ENCODE measurements at regions not wholly inside any gene's neighbourhood (a gene's known extent, or its start where the extent isn't known, plus 50 kb on each side); places are given as distances from the start of the nearest gene placed in this dataset.

- DNase-seq, result no peak
These were observed 146.8 kb upstream of the GSE1 start for GRCh38 chr16:85466304-85466700.

GRCh38 chr16:85466989-85467388, 146.1 kb upstream of the GSE1 start:
- no peak for DNase-seq

GRCh38 chr16:85469929-85470590, 143.1 kb upstream of the GSE1 start:
- DNase-seq, result no peak

GRCh38 chr16:85470873-85471272, 142.2 kb upstream of the GSE1 start:
- DNase-seq, result no peak

- DNase-seq, result no peak
These were observed 141.4 kb upstream of the GSE1 start for GRCh38 chr16:85471469-85472431.

GRCh38 chr16:85472514-85472913, 140.6 kb upstream of the GSE1 start:
- DNase-seq, result no peak

- no peak for DNase-seq
These were observed 139.8 kb upstream of the GSE1 start for GRCh38 chr16:85473323-85473722.

GRCh38 chr16:85473909-85474620, 139.1 kb upstream of the GSE1 start:
- no peak for DNase-seq

GRCh38 chr16:85474621-85475217, 138.4 kb upstream of the GSE1 start:
- DNase-seq, result no peak

GRCh38 chr16:85475233-85475632, 137.9 kb upstream of the GSE1 start:
- DNase-seq, result no peak

- no peak for DNase-seq
These were observed 137.3 kb upstream of the GSE1 start for GRCh38 chr16:85475691-85476300.

- no peak for DNase-seq
These were observed 136.7 kb upstream of the GSE1 start for GRCh38 chr16:85476389-85476788.

GRCh38 chr16:85477801-85478363, 135.2 kb upstream of the GSE1 start:
- DNase-seq, result no peak

- peak; percentile 9 for DNase-seq
These were observed 133.0 kb upstream of the GSE1 start for GRCh38 chr16:85479972-85480726.

GRCh38 chr16:85480727-85481101, 132.4 kb upstream of the GSE1 start:
- DNase-seq, result no peak

GRCh38 chr16:85481206-85481605, 131.9 kb upstream of the GSE1 start:
- DNase-seq, result no peak

- no peak for DNase-seq
These were observed 131.4 kb upstream of the GSE1 start for GRCh38 chr16:85481738-85482137.

GRCh38 chr16:85483424-85483823, 129.7 kb upstream of the GSE1 start:
- DNase-seq, result no peak

- no peak for DNase-seq
These were observed 128.5 kb upstream of the GSE1 start for GRCh38 chr16:85484347-85485300.

GRCh38 chr16:85485379-85485778, 127.7 kb upstream of the GSE1 start:
- DNase-seq, result no peak

All from stimulated activated CD4-positive, alpha-beta T cell treated with anti-CD3 and anti-CD28 coated beads, Interleukin-4, amount 100 ng/mL, for 1 hour (primary cell).